ENCODE measurements at regions not wholly inside any gene's neighbourhood (a gene's known extent, or its start where the extent isn't known, plus 50 kb on each side); places are given as distances from the start of the nearest gene placed in this dataset.
"Not testable (repeated sequence)": the region's sequence is repeated elsewhere in the genome, so short reads cannot be mapped to it uniquely, and the experiment has no call there.

DNA sequence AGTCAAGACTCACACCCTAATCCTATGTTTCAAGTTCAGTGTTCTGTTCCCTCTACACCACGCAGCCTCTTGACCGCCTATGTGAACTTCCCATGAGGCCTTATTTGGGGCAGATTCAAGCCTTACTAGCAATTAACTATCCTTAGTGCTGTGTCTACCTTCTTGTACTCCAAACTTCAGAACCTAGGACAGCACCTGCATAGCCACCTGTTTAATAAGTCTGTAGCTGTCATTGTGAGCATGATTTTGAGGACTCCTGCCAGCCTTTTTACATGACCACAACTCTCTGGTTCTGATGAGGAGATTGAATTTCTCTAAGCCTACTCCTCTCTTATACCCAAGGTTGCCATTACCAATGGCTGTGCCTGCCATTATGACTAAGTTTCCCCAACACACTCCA is 50.8 kb upstream of the PCSK1 start:
- peak; percentile 43 for DNase-seq (ENCODE audit: low spot score)

DNA sequence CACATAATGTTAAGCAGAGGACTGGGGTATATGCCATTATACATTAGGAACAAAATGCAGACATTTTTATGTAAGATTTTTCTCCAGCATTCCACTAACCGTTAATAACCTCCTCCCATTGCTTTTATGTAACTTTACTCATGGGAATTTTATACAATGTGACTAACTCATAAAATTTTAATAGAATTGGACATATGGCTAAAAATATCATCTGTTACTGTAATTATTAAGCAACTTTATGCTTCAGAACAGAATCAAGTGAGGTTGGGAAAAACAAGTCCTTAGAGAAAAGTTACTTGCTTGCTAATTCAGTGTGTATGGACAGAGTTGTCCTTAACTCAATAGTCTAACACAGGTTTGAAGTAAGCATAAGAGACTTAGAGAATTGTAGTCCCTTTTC is 54.8 kb upstream of the PCSK1 start:
- DNase-seq (ENCODE audit: low spot score) = no peak

- no peak for DNase-seq (ENCODE audit: low spot score)
These were observed 56.5 kb upstream of the PCSK1 start for GRCh38 chr5:96489532-96489931.

- no peak for DNase-seq (ENCODE audit: low spot score)
These were observed 59.5 kb upstream of the PCSK1 start for GRCh38 chr5:96492459-96493047.

GRCh38 chr5:96493219-96493790 is 60.3 kb upstream of the PCSK1 start:
- no peak for DNase-seq (ENCODE audit: low spot score)

GRCh38 chr5:96495412-96495811 is 62.4 kb upstream of the PCSK1 start:
- not testable (repeated sequence) for DNase-seq (ENCODE audit: low spot score)

DNA sequence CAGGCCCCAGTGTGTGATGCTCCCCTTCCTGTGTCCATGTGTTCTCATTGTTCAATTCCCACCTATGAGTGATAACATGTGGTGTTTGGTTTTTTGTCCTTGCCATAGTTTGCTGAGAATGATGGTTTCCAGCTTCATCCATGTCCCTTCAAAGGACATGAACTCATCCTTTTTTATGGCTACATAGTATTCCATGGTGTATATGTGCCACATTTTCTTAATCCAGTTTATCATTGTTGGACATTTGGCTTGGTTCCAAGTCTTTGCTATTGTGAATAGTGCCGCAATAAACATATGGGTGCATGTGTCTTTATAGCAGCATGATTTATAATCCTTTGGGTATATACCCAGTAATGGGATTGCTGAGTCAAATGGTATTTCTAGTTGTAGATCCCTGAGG is 64.0 kb upstream of the PCSK1 start:
- DNase-seq (ENCODE audit: low spot score) = not testable (repeated sequence)

DNA sequence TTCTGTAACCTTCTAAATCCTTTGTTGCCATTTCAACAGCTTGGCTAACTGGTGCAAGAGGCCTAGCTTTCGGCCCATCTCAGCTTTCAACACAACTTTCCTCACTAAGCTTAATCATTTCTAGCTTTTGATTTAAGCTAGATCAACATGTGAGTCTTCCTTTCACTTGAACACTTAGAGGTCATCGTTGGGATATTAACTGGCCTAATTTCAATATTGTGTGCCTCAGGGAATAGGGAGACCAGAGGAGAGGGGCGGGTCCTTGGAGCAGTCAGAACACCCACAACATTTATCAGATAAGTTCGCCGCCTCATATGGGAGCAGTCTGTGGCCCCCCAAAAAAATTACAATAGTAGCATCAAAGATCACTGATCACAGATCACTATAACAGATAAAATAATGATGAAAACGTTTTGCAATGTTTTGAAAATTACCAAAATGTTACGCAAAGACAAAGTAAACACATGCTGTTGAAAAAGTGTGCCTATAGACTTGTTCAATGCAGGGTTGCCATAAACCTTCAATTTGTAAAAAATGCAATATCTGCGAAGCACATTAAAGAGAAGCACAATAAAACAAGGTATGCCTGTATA is 66.8 kb upstream of the PCSK1 start:
- DNase-seq (ENCODE audit: low spot score) = no peak

DNA sequence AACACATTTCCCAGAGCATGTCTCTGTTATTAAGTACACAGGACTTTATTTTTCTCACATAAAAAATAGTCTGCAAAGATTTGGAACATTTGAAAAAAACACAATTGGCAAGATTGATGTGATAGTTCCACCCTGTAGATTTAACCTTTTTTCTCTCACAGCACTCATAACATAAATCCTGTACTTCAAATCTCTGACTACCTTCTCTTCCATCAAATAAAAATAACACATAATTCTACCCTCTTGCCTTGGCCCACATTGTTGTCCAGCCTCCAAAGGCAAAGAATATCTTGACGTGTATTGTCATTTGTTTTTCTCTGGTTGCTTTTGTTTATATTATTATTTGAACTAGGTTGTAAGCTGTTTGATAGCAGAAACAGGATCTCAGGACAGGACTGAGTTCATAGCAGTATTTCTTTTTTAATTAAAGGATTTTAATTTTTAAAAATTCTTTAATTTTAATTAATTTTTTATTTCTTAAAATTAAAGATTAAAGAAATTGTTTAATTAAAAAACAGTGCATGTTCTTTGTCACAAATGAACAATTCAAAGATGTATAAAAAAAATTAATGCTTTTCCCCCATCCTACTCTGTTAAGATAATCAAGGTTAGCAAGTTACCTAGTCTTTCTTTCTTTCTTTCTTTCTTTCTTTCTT is 69.1 kb upstream of the PCSK1 start:
- no peak for DNase-seq (ENCODE audit: low spot score)

GRCh38 chr5:96503501-96504236 is 70.6 kb upstream of the PCSK1 start:
- DNase-seq (ENCODE audit: low spot score) = no peak

DNA sequence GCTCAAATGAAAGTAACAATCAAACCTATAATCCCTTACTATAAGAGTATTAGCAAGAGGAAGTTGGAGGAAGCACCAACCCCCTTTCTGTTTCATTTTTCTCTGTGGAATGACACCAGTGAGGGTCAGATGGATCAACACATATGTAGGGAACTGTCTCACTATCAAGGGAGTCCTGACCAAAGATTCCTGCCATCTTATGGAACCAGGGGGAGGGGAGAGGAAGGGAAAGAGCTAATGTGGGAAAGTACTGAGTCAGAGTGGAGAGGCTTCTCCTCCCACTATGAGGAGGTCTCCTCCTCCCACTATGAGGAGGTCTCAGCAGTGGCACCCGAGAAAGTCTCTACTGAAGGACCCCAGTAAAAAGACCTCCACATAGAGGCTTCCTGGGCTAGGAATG is 73.3 kb upstream of the PCSK1 start:
- DNase-seq (ENCODE audit: low spot score) = no peak

- peak; percentile 20 for DNase-seq (ENCODE audit: low spot score)
These were observed 73.9 kb upstream of the PCSK1 start for GRCh38 chr5:96506866-96507527.

- peak; percentile 35 for DNase-seq (ENCODE audit: low spot score)
These were observed 76.3 kb upstream of the PCSK1 start for GRCh38 chr5:96509316-96509715.

DNA sequence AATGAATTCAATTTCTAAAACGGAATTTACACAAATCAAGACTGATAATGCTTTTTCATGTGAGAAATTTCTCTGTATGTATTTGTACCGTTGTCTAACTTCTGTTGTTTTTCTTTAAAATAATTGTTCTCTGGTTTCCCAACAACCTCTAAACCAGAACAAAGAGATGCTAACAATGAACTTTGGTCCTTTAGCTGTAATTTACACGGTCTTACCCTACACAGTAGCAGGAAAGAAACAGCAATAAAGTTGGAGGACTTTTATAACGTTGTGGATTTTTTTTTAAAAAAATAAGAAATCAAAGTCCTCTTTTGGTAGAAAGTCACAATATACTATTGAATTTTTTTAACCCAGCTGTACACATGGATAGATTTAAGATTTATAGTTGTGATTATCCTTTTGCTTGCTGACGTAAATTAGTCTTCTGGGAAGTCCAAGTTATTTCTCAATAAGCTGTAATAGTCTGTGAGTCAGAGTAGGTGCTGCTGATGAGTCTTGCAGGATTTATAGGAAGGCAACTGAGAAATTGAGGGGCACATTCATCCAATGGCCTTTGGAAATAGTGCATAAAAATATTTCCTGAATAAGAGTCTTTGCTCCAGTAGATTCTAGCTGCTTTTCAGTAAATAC is 76.8 kb upstream of the PCSK1 start:
- peak; percentile 44 for DNase-seq (ENCODE audit: low spot score)

DNA sequence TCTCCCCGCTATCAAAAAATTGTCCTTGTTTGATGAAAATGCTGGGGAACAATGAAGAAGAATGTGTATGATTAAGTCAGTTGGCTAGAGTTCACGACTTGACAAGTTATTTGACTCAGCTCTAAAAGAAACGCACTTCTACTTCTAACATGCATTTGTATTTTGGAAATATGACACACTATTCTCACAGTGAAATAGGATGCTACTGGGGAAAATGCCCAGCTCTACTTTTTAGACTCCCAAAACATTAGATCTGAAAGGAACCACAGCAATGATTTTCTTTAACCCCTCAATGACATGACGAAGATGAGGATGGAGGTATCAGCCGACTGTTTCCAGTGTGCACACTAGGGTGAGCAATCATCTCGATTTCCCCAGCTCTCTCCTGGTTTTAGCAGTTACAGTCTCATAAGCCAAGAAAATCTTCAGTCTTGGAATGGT is 83.6 kb upstream of the PCSK1 start:
- DNase-seq (ENCODE audit: low spot score) = no peak

GRCh38 chr5:96517295-96517694 is 84.2 kb upstream of the PCSK1 start:
- no peak for DNase-seq (ENCODE audit: low spot score)

DNA sequence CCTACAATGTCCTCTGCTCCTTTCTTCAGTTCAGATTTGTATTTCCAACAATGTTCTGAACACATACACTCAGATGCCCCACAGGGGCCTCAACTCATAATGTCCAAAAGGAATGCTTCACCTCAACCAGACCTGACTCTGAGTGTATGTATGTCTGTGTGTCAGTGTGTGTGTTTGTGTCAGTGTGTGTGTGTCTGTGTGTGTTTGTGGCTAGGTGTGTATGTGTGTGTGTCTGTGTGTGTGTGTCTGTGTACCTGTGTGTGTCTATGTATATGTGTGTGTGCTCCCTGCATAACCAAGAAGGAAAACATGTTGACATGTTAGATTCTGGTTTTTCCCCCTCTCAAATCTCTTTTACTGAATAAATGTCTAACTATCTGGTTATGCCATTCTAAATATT is 87.3 kb upstream of the PCSK1 start:
- DNase-seq (ENCODE audit: low spot score) = no peak

GRCh38 chr5:96522635-96523355 is 89.7 kb upstream of the PCSK1 start:
- no peak for DNase-seq (ENCODE audit: low spot score)

- DNase-seq (ENCODE audit: low spot score) = no peak
These were observed 95.0 kb upstream of the PCSK1 start for GRCh38 chr5:96527768-96528661.

All from kidney tubule cell (primary cell).